OCI-LY1 (cell line): ENCODE measurements at regions not wholly inside any gene's neighbourhood (a gene's known extent, or its start where the extent isn't known, plus 50 kb on each side); places are given as distances from the start of the nearest gene placed in this dataset.
A peak's percentile ranks its signal among the peaks of the same experiment; 100 is the strongest.

Experiments
- H2AFZ ChIP-seq: fragments of 200-600 bp; sonication (generic), shearing (Covaris generic); 2 replicates; pipeline ENCODE4 v1.6.0; 2014; ENCODE audit warnings: antibody characterized with exemption, mild to moderate bottlenecking, low read length
- H3F3A ChIP-seq: fragments of 200-600 bp; sonication (generic), shearing (Covaris generic); 2 replicates; pipeline ENCODE4 v1.6.0; 2014; ENCODE audit warnings: mild to moderate bottlenecking, antibody characterized with exemption, low read length, moderate library complexity; ENCODE audit not compliant: insufficient read depth
- H3K27ac ChIP-seq: fragments of 200-600 bp; sonication (generic); 2 replicates; pipeline ENCODE4 v1.5.1; 2014; ENCODE audit warnings: low read length, mixed run types, mild to moderate bottlenecking, low read depth; ENCODE audit not compliant: poor library complexity, severe bottlenecking
- H3K27me3 ChIP-seq: fragments of 200-600 bp; sonication (generic); 2 replicates; pipeline ENCODE4 v1.6.0; 2014; ENCODE audit warnings: antibody characterized with exemption, mild to moderate bottlenecking, low read length, moderate library complexity; ENCODE audit not compliant: insufficient read depth
- H3K36me3 ChIP-seq: fragments of 200-600 bp; sonication (generic); 2 replicates; pipeline ENCODE4 v1.6.1; 2014; ENCODE audit warnings: mild to moderate bottlenecking, antibody characterized with exemption, low read length, moderate library complexity, mixed read lengths; ENCODE audit not compliant: insufficient read depth
- H3K4me1 ChIP-seq: fragments of 200-600 bp; sonication (generic); 2 replicates; pipeline ENCODE4 v1.5.1; 2014; ENCODE audit warnings: mild to moderate bottlenecking, low read length, moderate library complexity; ENCODE audit not compliant: insufficient read depth, severe bottlenecking
- H3K4me2 ChIP-seq: fragments of 200-600 bp; sonication (generic), shearing (Covaris generic); 2 replicates; pipeline ENCODE4 v1.6.1; 2014; ENCODE audit warnings: low read length
- H3K4me3 ChIP-seq: fragments of 200-600 bp; sonication (generic); 2 replicates; pipeline ENCODE4 v1.5.1; 2014; ENCODE audit warnings: low read length, low read depth, mild to moderate bottlenecking, mixed read lengths; ENCODE audit not compliant: poor library complexity, severe bottlenecking
- H3K79me2 ChIP-seq: fragments of 200-600 bp; shearing (Covaris generic); 2 replicates; pipeline ENCODE4 v1.6.1; 2016; ENCODE audit warnings: mixed run types, low read length, mixed read lengths; ENCODE audit not compliant: insufficient read depth
- H3K9ac ChIP-seq: fragments of 200-600 bp; sonication (generic), shearing (Covaris generic); 2 replicates; pipeline ENCODE4 v1.6.1; 2014; ENCODE audit warnings: mild to moderate bottlenecking, low read length, mixed read lengths
- H3K9me2 ChIP-seq: fragments of 200-600 bp; sonication (generic), shearing (Covaris generic); 2 replicates; pipeline ENCODE4 v1.6.1; 2014; ENCODE audit warnings: low read depth, mild to moderate bottlenecking, low read length, mixed read lengths
- H3K9me3 ChIP-seq: fragments of 200-600 bp; shearing (Covaris generic); 2 replicates; pipeline ENCODE4 v1.6.1; 2014; ENCODE audit warnings: low read length, mixed read lengths
- H4K20me1 ChIP-seq: fragments of 200-600 bp; sonication (generic), shearing (Covaris generic); 2 replicates; pipeline ENCODE4 v1.6.0; 2016; ENCODE audit warnings: mild to moderate bottlenecking, low read length; ENCODE audit not compliant: insufficient read depth
- CTCF ChIP-seq: fragments of 200-600 bp; sonication (generic), shearing (Covaris generic); IDR thresholded peaks from 2 replicates; pipeline ENCODE4 v1.5.1; 2017; ENCODE audit warnings: mild to moderate bottlenecking, antibody characterized with exemption, low read length, moderate library complexity, mixed read lengths
- EZH2 ChIP-seq: fragments of 200-600 bp; sonication (generic), shearing (Covaris generic); IDR thresholded peaks from 2 replicates; pipeline ENCODE4 v1.8.0; 2017; ENCODE audit warnings: borderline replicate concordance, mixed run types, mild to moderate bottlenecking, antibody characterized with exemption, low read length, moderate library complexity, mixed read lengths

GRCh38 chr5:173771725-173772383 is 116.3 kb upstream of the CPEB4 start:
- Histone ChIP-seq H2AFZ (no peak overlapping the region), H3K9ac (peak overlapping the region; percentile 62)

GRCh38 chr5:173772384-173773059 is 115.6 kb upstream of the CPEB4 start:
- H3K4me1 ChIP-seq = peaks cover 97% of the 10 kb centered on the region
- no peaks in the 10 kb centered on the region for H3K27me3 ChIP-seq
- no peaks in the 10 kb centered on the region for H3K9me3 ChIP-seq
- H3K36me3 ChIP-seq = no peaks in the 10 kb centered on the region
- TF ChIP-seq CTCF (no peak), EZH2 (no peak)
- H3K9ac ChIP-seq = peak overlapping the region; percentile 62
- peak overlapping the region; percentile 91 for H3K27ac ChIP-seq
- H4K20me1 ChIP-seq = no peaks in the 10 kb centered on the region
- H3K9me2 ChIP-seq = no peaks in the 10 kb centered on the region
- no peaks in the 10 kb centered on the region for H3F3A ChIP-seq
- peak overlapping the region; percentile 48 for H3K4me3 ChIP-seq
- H3K4me2 ChIP-seq = peak overlapping the region; percentile 65
- H2AFZ ChIP-seq = peak overlapping the region; percentile 16; the same call in 1 of the 2 replicates
- no peaks in the 10 kb centered on the region for H3K79me2 ChIP-seq

More at GRCh38 chr5:173771725-173772383, 116.3 kb upstream of the CPEB4 start:
- TF ChIP-seq CTCF (no peak), EZH2 (no peak)
- Histone ChIP-seq H3K27ac (peak overlapping the region; percentile 91), H3K36me3 (no peaks in the 10 kb centered on the region), H3K9me3 (no peaks in the 10 kb centered on the region), H3K79me2 (no peaks in the 10 kb centered on the region), H4K20me1 (no peaks in the 10 kb centered on the region), H3K4me1 (peaks cover 97% of the 10 kb centered on the region), H3F3A (no peaks in the 10 kb centered on the region), H3K4me2 (peak overlapping the region; percentile 65), H3K9me2 (no peaks in the 10 kb centered on the region), H3K27me3 (no peaks in the 10 kb centered on the region), H3K4me3 (peak overlapping the region; percentile 48)

- no peaks in the 10 kb centered on the region for H3F3A ChIP-seq
- TF ChIP-seq EZH2 (no peak), CTCF (no peak)
- H3K4me3 ChIP-seq = no peak overlapping the region
- no peak overlapping the region for H3K4me2 ChIP-seq
- H3K9ac ChIP-seq = no peak overlapping the region
- no peaks in the 10 kb centered on the region for H3K9me3 ChIP-seq
- H3K4me1 ChIP-seq = peaks cover 97% of the 10 kb centered on the region
- H3K79me2 ChIP-seq = no peaks in the 10 kb centered on the region
- H2AFZ ChIP-seq = no peak overlapping the region
- no peaks in the 10 kb centered on the region for H3K9me2 ChIP-seq
- no peaks in the 10 kb centered on the region for H4K20me1 ChIP-seq
- H3K27me3 ChIP-seq = no peaks in the 10 kb centered on the region
- H3K27ac ChIP-seq = peak overlapping the region; percentile 80
- no peaks in the 10 kb centered on the region for H3K36me3 ChIP-seq
Observed at GRCh38 chr5:173774271-173774761, 113.8 kb upstream of the CPEB4 start.
